ENCODE measurements at regions not wholly inside any gene's neighbourhood (a gene's known extent, or its start where the extent isn't known, plus 50 kb on each side); places are given as distances from the start of the nearest gene placed in this dataset.

GRCh38 chr11:111441443-111441842, 62.4 kb upstream of the POU2AF1 start (continued):
- no peak for TF ChIP-seq RAD51 (IDR thresholded peaks at IDR 0.05; ENCODE audit: borderline replicate concordance, low read depth)

DNA sequence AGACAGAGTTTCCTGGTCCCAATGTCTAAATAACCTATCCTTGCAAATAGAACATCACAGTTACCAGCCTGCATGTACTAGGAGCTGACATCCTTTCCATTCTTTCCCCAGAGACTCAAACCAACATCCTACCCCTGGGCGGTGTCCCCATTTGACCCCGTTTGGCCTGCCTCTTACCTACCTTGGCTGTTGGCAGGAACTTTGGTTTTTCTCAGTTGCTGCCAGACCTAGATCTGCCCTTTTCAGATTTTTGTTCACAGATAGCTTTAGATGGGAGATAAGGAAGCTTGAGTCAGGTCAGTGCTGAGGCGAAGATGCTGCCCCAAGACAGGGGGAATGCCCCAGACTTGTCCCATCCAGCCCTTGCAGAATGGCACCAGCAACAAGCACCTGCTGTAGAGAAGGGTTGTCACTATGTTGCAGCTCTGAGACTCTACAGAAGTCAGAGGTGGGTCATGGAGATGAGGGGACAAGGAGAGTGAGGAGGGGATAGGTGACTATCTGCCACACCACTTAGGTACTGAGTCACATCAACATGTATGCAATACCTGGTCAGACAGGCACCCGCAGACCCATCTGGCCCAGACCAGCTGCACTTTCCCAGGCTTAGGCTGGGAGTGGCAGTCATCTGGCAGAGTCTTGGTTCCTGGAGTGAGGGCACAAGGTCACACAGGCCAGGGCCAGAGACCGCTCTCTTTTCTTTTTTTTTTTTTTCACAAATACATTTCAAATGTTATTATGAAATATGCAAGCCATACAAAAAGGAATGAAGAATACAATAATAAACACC, 61.5 kb upstream of the POU2AF1 start:
- Histone ChIP-seq H3K27me3 (ENCODE audit: control insufficient read depth in 2 of 2, insufficient read depth in 2 of 2, low read length in 2 of 2) (peaks cover 0 to 24% of the 10 kb centered on the region in 2 experiments; a peak in 2 of 5 replicates), H4K20me1 (replicated peaks; ENCODE audit: control insufficient read depth, insufficient read depth, low read length) (no peaks in the 10 kb centered on the region), H3K4me2 (ENCODE audit: insufficient read depth, low read length) (no peak overlapping the region), H3K9me3 (replicated peaks; ENCODE audit: control insufficient read depth, insufficient read depth, low read depth, low read length) (no peaks in the 10 kb centered on the region), H3K9me1 (ENCODE audit: control insufficient read depth, insufficient read depth, low read length) (no peaks in the 10 kb centered on the region), H3K36me3 (ENCODE audit: control insufficient read depth, insufficient read depth, low read length) (no peaks in the 10 kb centered on the region), H3K4me3 (no peak overlapping the region), H3K4me1 (replicated peaks in 1 of 2; ENCODE audit: control insufficient read depth in 2 of 2, insufficient read depth in 2 of 2, low read length in 2 of 2) (no peaks in the 10 kb centered on the region), H3K9ac (ENCODE audit: insufficient read depth in 1 of 2, low read depth in 2 of 2, low read length in 2 of 2) (no peak overlapping the region), H3K27ac (ENCODE audit: extremely low read depth, low read depth, low read length) (no peak overlapping the region), H3K79me2 (ENCODE audit: control insufficient read depth, insufficient read depth, low read length) (no peaks in the 10 kb centered on the region), H2AFZ (ENCODE audit: low read depth, low read length) (no peak overlapping the region)
- ChIA-PET CTCF (ENCODE audit: low intra/inter-chr PET ratio) (no interaction called here), POLR2A (interaction anchor here (0.6 kb wide), 1 partner anchor 10 kb away, joined by 3 read pairs; no protein-coding TSS in a partner anchor)
- in situ Hi-C loops (cut with MboI) (loop anchor here (10.0 kb wide), 2 partner anchors 156 to 976 kb away; no protein-coding TSS in a partner anchor), intact Hi-C loops (cut with micrococcal nuclease) (no loop called here)
- FAIRE-seq (no peak), ATAC-seq (no peak), DNase-seq (ENCODE audit: extremely low read depth in 1 of 4, low spot score in 3 of 4) (no peak)
- WGBS (ENCODE audit: insufficient coverage, low coverage, missing lambda C conversion rate), result 3% methylated on average over 4 of the region's 5 CpGs
- no TSS peak for BruUV-seq (replicated peaks)
- no peak for TF ChIP-seq RNF2 (IDR thresholded peaks at IDR 0.05)
- no peak for TF ChIP-seq KDM5B (IDR thresholded peaks at IDR 0.05; ENCODE audit: insufficient replicate concordance, low read depth, low read length)
- no peak for TF ChIP-seq TARDBP (IDR thresholded peaks at IDR 0.05)
- TF ChIP-seq PYGO2 (tag; IDR thresholded peaks at IDR 0.05), result no peak
- TF ChIP-seq NCOR1 (IDR thresholded peaks at IDR 0.05), result no peak
- TF ChIP-seq ZNF586 (CRISPR knock-in tag; conservative IDR thresholded peaks at IDR 0.05), result no peak
- TF ChIP-seq CBX8 (IDR thresholded peaks at IDR 0.05; ENCODE audit: borderline replicate concordance, extremely low read depth, low read depth, low read length, poor library complexity, severe bottlenecking), result no peak
- TF ChIP-seq NFATC3 (IDR thresholded peaks at IDR 0.05), result no peak
- no peak for TF ChIP-seq ASH1L (IDR thresholded peaks at IDR 0.05; ENCODE audit: borderline replicate concordance, low read depth, partially characterized antibody)
- TF ChIP-seq MYC (IDR thresholded peaks at IDR 0.05; ENCODE audit: low read depth, low read length), result no peak
- TF ChIP-seq MYC (CRISPR knock-in tag; IDR thresholded peaks at IDR 0.05; ENCODE audit: borderline replicate concordance, low read depth), result no peak
- TF ChIP-seq ZFP30 (CRISPR knock-in tag; IDR thresholded peaks at IDR 0.05; ENCODE audit: borderline replicate concordance), result no peak
- TF ChIP-seq ZBTB17 (CRISPR knock-in tag; IDR thresholded peaks at IDR 0.05), result no peak
- no peak for TF ChIP-seq MAX (CRISPR knock-in tag; IDR thresholded peaks at IDR 0.05)
- TF ChIP-seq DACH1 (IDR thresholded peaks at IDR 0.05; ENCODE audit: partially characterized antibody), result no peak
- TF ChIP-seq GTF3C2 (IDR thresholded peaks at IDR 0.05; ENCODE audit: borderline replicate concordance, extremely low read depth, insufficient read length), result no peak

All from K562 (cell line).